Stimulated activated naive B cell treated with anti-CD40 and anti-IgM and Interleukin-4, amounts not matched to agents 10 μg/mL and 1 μg/mL and 100 μg/mL, for 72 hours (primary cell): ENCODE measurements at regions not wholly inside any gene's neighbourhood (a gene's known extent, or its start where the extent isn't known, plus 50 kb on each side); places are given as distances from the start of the nearest gene placed in this dataset.
A peak's percentile ranks its signal among the peaks of the same experiment; 100 is the strongest.
"Not testable (repeated sequence)": the region's sequence is repeated elsewhere in the genome, so short reads cannot be mapped to it uniquely, and the experiment has no call there.

Experiments used
- ATAC-seq, 2 donors: fragments of 150-1000 bp; cut with Tn5 transposase; replicated peaks; 2 replicates each; pipeline ENCODE4 v1.10.0; 2021; ENCODE audit warnings: moderate library complexity in 1 of 2
- DNase-seq: peaks from one replicate; pipeline ENCODE4 v3.0.0; 2021
- H3K27ac Mint-ChIP-seq: one replicate; pipeline ENCODE4 v1.8.0; 2022; ENCODE audit warnings: mild to moderate bottlenecking, mixed read lengths
- H3K27me3 Mint-ChIP-seq, 2 donors: one replicate each; pipeline ENCODE4 v1.8.0; 2022; ENCODE audit warnings: mixed read lengths in 2 of 2
- H3K36me3 Mint-ChIP-seq, 2 donors: one replicate each; pipeline ENCODE4 v1.8.0; 2022; ENCODE audit warnings: mixed read lengths in 2 of 2, mild to moderate bottlenecking in 1 of 2
- H3K4me1 Mint-ChIP-seq, 2 donors: one replicate each; pipeline ENCODE4 v1.8.0; 2022; ENCODE audit warnings: mixed read lengths in 2 of 2, mild to moderate bottlenecking in 1 of 2
- H3K4me3 Mint-ChIP-seq, 2 donors: one replicate each; pipeline ENCODE4 v1.8.0; 2022; ENCODE audit warnings: mild to moderate bottlenecking in 2 of 2, mixed read lengths in 2 of 2, moderate library complexity in 1 of 2
- H3K9me3 Mint-ChIP-seq, 2 donors: one replicate each; pipeline ENCODE4 v1.8.0; 2022; ENCODE audit warnings: mixed read lengths in 2 of 2, mild to moderate bottlenecking in 1 of 2

DNA sequence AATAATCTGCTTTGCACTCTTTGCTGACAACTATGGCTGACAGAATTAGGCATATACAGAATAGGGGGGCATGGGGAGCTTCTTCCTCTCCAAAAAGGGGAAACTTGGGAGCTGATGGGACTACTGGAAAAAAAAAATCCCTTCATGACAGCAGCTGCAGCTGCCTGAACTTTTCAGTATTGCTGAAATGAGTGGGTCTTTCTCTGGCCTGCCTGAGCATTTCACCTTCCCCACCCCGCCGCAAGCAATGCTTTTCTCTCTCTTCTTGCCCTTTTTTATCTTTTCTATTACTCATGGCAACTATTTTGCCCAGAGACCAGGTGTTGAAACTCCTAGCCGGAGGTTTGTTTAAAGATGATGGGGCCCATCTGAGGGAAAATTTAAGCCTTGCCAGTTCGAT is 244.9 kb downstream of the SEMA3D start:
- Mint-ChIP-seq H3K4me1 (no peaks in the 10 kb centered on the region), H3K27me3 (no peaks in the 10 kb centered on the region), H3K27ac (no peak overlapping the region), H3K4me3 (no peak overlapping the region), H3K36me3 (no peaks in the 10 kb centered on the region), H3K9me3 (no peaks in the 10 kb centered on the region)
- DNase-seq, result no peak
- no peak for ATAC-seq

DNA sequence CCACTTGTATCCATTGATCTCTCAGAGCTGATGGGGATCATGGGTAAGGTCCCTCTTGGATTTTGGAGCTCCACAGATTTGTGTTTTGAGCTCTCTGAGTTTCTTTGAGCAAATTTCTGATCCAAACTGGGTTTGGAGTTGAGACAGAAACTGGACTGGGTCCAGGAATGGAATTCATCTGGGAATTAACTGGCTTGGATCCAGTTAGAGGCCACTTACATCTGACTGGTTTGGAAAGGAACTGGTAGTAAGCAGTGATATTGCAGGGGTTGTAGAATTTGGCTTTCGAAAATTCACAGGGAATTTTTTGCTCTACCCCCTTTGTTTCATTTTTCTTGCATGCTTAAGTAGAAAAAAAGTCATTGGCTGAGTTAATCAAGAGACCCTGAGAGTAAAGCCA is 245.6 kb downstream of the SEMA3D start:
- no peaks in the 10 kb centered on the region for H3K9me3 Mint-ChIP-seq

GRCh38 chr7:84939888-84940287 is 247.0 kb downstream of the SEMA3D start:
- peak in 1 of 2 donors; percentile 29 for ATAC-seq
- Mint-ChIP-seq H3K27me3 (no peaks in the 10 kb centered on the region), H3K9me3 (no peaks in the 10 kb centered on the region), H3K4me3 (no peak overlapping the region), H3K4me1 (no peaks in the 10 kb centered on the region), H3K27ac (no peak overlapping the region), H3K36me3 (no peaks in the 10 kb centered on the region)
- no peak for DNase-seq

More for the DNA sequence above, 245.6 kb downstream of the SEMA3D start:
- no peak overlapping the region for H3K4me3 Mint-ChIP-seq
- H3K36me3 Mint-ChIP-seq, result no peaks in the 10 kb centered on the region
- H3K27ac Mint-ChIP-seq, result no peak overlapping the region
- no peaks in the 10 kb centered on the region for H3K27me3 Mint-ChIP-seq
- ATAC-seq, result no peak
- DNase-seq, result no peak
- no peaks in the 10 kb centered on the region for H3K4me1 Mint-ChIP-seq

DNA sequence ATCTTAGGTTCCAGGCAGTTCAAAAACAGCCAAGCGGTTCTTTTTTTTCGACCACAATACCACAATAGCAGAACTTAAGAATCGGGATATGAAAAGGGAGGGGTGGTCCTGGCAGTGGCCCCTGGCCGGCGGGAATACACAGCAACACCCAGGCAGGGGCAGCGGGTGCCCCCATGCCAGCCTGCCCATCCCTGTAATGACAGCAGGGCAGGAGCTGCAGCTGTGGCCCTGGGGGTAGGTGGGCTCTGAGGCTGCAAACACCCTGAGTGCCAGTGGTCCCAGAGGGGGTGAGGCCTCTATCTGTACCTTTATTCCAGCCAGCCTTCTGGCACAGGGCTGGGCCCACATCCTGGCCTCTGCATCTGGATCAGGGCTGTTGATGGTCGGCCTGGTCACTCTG is 247.4 kb downstream of the SEMA3D start:
- Mint-ChIP-seq H3K4me1 (no peaks in the 10 kb centered on the region), H3K27me3 (no peaks in the 10 kb centered on the region), H3K4me3 (no peak overlapping the region), H3K36me3 (no peaks in the 10 kb centered on the region), H3K9me3 (no peaks in the 10 kb centered on the region), H3K27ac (no peak overlapping the region)
- DNase-seq (no peak), ATAC-seq (no peak)

DNA sequence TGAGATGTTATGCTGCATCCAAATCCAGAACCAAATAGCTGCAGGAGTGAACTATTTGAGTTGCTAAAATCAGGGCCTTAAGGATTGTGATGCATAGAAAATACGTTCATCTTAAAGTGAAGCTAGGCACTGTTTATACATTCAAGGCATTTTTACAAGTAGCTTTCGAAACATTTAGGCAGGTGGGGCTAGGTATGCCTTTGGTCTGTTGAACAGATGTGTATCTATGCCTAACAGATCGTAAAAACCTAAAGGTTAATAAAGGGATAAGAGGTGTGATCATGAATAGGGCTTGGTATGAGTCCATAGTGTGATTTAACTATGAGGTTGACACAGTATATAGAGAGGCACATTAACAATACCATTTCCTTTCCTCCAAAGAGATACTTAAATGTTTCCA is 262.5 kb downstream of the SEMA3D start:
- no peak overlapping the region for H3K4me3 Mint-ChIP-seq
- H3K27ac Mint-ChIP-seq, result no peak overlapping the region
- ATAC-seq, result no peak
- no peaks in the 10 kb centered on the region for H3K27me3 Mint-ChIP-seq
- no peak for DNase-seq
- peaks cover 10 to 11% of the 10 kb centered on the region in 2 donors for H3K9me3 Mint-ChIP-seq
- no peaks in the 10 kb centered on the region for H3K36me3 Mint-ChIP-seq
- no peaks in the 10 kb centered on the region for H3K4me1 Mint-ChIP-seq

DNA sequence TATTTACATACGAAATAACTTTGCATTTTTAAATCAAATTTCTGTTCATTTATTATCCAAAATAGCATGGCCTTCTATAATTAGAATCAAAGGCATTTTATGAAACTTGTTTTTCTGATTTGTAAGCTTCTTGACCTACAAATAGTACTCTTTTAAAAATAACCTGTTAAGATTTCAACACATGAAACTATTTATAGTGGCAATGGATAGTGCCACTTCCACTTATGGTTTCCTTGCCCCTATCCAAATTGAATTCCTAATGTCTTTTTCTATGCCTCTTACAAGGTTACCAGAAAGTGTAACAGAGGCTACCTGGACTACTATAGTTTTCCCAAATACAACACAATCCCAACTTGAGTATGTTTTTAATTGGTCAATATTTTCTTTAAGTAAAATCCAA is 263.5 kb downstream of the SEMA3D start:
- H3K36me3 Mint-ChIP-seq, result no peaks in the 10 kb centered on the region
- ATAC-seq (no peak), DNase-seq (no peak)
- H3K9me3 Mint-ChIP-seq, result peaks cover 10 to 11% of the 10 kb centered on the region in 2 donors
- no peak overlapping the region for H3K27ac Mint-ChIP-seq
- H3K27me3 Mint-ChIP-seq, result no peaks in the 10 kb centered on the region
- no peak overlapping the region for H3K4me3 Mint-ChIP-seq
- no peaks in the 10 kb centered on the region for H3K4me1 Mint-ChIP-seq

DNA sequence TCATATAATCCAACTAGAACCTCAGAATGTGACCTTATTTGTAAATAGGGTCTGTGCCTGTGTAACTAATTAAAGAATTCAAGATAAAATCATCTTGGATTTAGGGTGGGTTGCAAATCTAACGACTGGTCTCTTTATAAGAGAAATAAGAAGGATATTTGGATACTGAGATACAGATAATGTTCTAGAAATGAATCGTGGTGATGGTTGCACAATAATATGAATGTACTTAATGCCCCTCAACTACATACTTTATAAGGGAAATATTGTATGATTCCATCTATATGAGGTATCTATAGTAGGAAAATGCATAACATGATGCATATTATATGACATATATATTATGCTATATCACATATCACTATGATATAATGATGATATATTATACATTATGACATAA is 265.7 kb downstream of the SEMA3D start:
- H3K4me1 Mint-ChIP-seq, result no peaks in the 10 kb centered on the region
- ATAC-seq (no peak), DNase-seq (no peak)
- no peaks in the 10 kb centered on the region for H3K27me3 Mint-ChIP-seq
- no peak overlapping the region for H3K27ac Mint-ChIP-seq
- no peak overlapping the region for H3K4me3 Mint-ChIP-seq
- no peaks in the 10 kb centered on the region for H3K36me3 Mint-ChIP-seq
- H3K9me3 Mint-ChIP-seq, result peaks cover 10 to 11% of the 10 kb centered on the region in 2 donors

DNA sequence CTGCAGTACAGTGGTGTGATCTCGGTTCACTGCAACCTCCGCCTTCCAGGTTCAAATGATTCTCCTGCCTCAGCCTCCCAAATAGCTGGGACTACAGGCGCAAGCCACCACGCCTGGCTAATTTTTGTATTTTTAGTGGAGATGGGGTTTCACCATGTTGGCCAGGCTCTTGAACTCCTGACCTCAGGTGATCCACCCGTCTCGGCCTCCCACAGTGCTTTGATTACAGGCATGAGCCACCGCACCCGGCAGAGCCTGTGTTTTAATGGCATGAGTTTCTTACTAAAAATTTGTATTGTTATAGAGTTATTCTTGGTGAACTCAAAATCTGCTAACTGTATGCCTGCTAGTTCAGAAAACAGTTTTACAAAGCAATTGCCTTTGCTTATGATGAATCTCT is 269.9 kb downstream of the SEMA3D start:
- H3K9me3 Mint-ChIP-seq, result peaks cover 10 to 11% of the 10 kb centered on the region in 2 donors
- H3K27me3 Mint-ChIP-seq, H3K27ac Mint-ChIP-seq, ATAC-seq, H3K4me3 Mint-ChIP-seq, H3K4me1 Mint-ChIP-seq, H3K36me3 Mint-ChIP-seq, DNase-seq: not testable (repeated sequence)

- peaks cover 10 to 11% of the 10 kb centered on the region in 2 donors for H3K9me3 Mint-ChIP-seq
- no peak for ATAC-seq
- no peaks in the 10 kb centered on the region for H3K27me3 Mint-ChIP-seq
- no peak overlapping the region for H3K27ac Mint-ChIP-seq
- DNase-seq, result no peak
- H3K36me3 Mint-ChIP-seq, result no peaks in the 10 kb centered on the region
- H3K4me1 Mint-ChIP-seq, result no peaks in the 10 kb centered on the region
- no peak overlapping the region for H3K4me3 Mint-ChIP-seq
Measured at GRCh38 chr7:84916161-84916560, 270.7 kb downstream of the SEMA3D start.

DNA sequence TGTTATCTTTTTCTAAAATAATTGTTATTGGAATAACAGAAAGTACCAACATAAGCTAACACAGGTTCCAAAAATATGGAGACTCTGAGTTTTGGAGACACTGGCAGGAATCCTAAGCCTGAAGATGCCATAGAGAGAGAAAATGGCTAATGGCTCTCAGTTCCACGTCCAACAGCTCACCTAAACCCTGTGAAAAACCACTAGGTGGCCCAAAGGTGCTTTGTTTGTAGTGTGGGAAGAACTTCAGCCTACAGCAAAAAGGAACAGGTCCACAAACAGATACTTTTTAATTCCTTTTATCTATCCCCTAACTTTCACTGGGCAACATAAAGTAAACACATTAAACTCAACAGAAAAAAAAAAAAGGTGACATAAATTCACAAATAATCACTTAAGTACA is 272.3 kb downstream of the SEMA3D start:
- H3K4me1 Mint-ChIP-seq, result no peaks in the 10 kb centered on the region
- H3K27ac Mint-ChIP-seq, result no peak overlapping the region
- peaks cover 2% of the 10 kb centered on the region in 2 donors for H3K9me3 Mint-ChIP-seq
- H3K4me3 Mint-ChIP-seq, result no peak overlapping the region
- DNase-seq (no peak), ATAC-seq (no peak)
- H3K36me3 Mint-ChIP-seq, result no peaks in the 10 kb centered on the region
- H3K27me3 Mint-ChIP-seq, result no peaks in the 10 kb centered on the region

DNA sequence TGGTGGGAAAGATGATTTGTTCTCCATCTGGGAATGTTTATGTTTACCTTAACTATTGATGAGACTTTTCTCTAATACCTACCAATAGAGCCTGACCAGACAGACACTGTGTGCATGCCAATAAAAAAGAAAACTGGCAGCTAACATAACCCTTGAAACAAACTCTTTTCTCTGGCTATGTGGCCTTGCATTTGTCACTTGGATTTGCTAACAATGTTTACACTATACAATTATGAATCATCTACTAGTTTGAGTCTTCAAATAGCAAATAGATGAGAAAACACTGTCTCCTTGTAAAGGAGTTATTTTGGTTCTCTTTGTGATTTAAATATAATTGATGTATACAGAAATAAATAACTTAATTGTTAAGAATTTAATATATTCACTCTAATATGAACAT is 273.1 kb downstream of the SEMA3D start:
- Mint-ChIP-seq H3K27me3 (no peaks in the 10 kb centered on the region), H3K27ac (no peak overlapping the region), H3K9me3 (no peaks in the 10 kb centered on the region), H3K4me1 (no peaks in the 10 kb centered on the region), H3K36me3 (no peaks in the 10 kb centered on the region), H3K4me3 (no peak overlapping the region)
- DNase-seq (no peak), ATAC-seq (no peak)

DNA sequence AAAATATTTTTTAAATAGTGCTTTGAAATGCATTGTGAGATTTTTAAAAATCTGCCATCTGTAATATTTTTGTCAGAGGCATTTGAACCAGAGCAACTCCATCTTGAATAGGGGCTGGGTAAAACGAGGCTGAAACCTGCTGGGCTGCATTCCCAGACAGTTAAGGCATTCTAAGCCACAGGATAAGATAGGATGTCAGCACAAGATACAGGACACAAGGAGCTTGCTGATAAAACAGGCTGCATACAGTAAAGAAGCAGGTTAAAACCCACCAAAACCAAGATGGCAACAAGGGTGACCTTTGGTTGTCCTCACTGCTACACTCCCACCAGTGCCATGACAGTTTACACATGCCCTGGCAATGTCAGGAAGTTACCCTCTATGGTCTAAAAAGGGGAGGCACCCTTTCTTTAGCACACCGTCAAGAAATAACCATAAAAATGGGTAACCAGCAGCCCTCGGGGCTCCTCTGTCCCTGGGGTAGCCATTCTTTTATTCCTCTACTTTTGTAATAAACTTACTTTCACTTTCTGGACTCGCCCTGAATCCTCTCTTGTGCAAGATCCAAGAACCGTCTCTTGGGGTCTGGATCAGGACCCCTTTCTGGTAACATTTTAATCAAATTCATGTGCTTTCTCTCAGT is 273.7 kb downstream of the SEMA3D start:
- H3K27me3 Mint-ChIP-seq, result no peaks in the 10 kb centered on the region
- ATAC-seq, result no peak
- no peaks in the 10 kb centered on the region for H3K4me1 Mint-ChIP-seq
- no peaks in the 10 kb centered on the region for H3K36me3 Mint-ChIP-seq
- H3K27ac Mint-ChIP-seq, result no peak overlapping the region
- no peak for DNase-seq
- H3K4me3 Mint-ChIP-seq, result no peak overlapping the region
- H3K9me3 Mint-ChIP-seq, result no peaks in the 10 kb centered on the region

DNA sequence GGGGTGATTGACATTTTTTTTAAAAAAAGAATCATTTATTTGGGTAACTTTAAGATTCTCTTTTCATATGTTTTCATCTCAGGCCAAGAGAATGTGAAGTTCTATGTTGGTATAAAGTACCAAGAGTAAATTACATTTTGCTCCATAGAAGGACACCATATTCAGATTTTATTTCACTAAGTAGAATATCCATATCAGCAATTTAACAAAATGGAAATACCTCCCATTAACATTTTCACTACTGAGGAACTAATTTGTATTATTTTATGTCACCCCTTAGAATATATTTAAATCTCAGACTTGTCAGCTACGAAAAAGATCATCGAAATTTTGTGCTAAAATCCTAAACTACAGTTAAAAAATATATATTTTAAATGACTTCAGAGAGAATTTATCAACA is 274.3 kb downstream of the SEMA3D start:
- Mint-ChIP-seq H3K36me3 (no peaks in the 10 kb centered on the region), H3K27me3 (no peaks in the 10 kb centered on the region), H3K27ac (no peak overlapping the region), H3K9me3 (no peaks in the 10 kb centered on the region), H3K4me1 (no peaks in the 10 kb centered on the region), H3K4me3 (no peak overlapping the region)
- DNase-seq, result no peak
- no peak for ATAC-seq

DNA sequence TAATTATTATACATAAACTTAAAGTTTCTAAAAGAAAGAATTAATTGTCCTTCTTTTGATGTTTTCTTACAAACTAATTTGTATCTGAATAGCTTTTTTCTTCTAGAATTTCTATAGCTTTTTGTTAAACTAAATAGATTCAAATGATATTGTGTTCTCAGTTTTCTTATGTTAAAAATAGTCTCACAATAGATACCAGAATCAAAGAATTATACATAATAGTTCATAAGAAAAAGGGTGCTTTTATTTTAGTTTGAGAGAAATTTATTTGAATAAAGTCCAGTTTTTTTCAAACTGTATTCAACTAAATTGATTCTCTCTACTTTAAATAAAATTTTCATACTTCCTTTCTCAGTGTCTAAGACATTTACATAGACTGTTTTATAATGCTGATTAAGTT is 274.8 kb downstream of the SEMA3D start:
- ATAC-seq (no peak), DNase-seq (no peak)
- H3K27ac Mint-ChIP-seq, result no peak overlapping the region
- H3K36me3 Mint-ChIP-seq, result no peaks in the 10 kb centered on the region
- no peaks in the 10 kb centered on the region for H3K4me1 Mint-ChIP-seq
- no peaks in the 10 kb centered on the region for H3K27me3 Mint-ChIP-seq
- H3K4me3 Mint-ChIP-seq, result no peak overlapping the region
- no peaks in the 10 kb centered on the region for H3K9me3 Mint-ChIP-seq

GRCh38 chr7:84911077-84911476 is 275.8 kb downstream of the SEMA3D start:
- no peak for DNase-seq
- Mint-ChIP-seq H3K4me1 (no peaks in the 10 kb centered on the region), H3K27ac (no peak overlapping the region), H3K9me3 (no peaks in the 10 kb centered on the region), H3K36me3 (no peaks in the 10 kb centered on the region), H3K4me3 (no peak overlapping the region), H3K27me3 (no peaks in the 10 kb centered on the region)
- ATAC-seq, result no peak

DNA sequence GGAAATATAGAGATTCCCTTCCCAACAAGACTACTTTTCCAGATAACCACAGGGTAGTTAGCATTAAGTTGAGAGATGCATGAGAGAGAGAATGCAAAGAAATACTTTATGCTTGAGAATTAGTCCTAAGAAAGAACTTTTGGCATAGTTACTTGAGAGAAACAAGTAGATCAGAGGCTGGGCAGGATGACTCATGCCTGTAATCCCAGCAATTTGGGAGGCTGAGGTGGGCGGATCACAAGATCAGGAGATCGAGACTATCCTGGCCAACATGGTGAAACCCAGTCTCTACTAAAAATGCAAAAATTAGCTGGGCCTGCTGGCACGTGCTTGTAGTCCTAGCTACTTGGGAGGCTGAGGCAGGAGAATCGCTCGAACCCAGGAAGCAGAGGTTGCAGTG is 276.5 kb downstream of the SEMA3D start:
- not testable (repeated sequence) for H3K9me3 Mint-ChIP-seq, DNase-seq, H3K27me3 Mint-ChIP-seq, H3K36me3 Mint-ChIP-seq, H3K4me1 Mint-ChIP-seq, H3K4me3 Mint-ChIP-seq, ATAC-seq, H3K27ac Mint-ChIP-seq
